ENCODE measurements at regions not wholly inside any gene's neighbourhood (a gene's known extent, or its start where the extent isn't known, plus 50 kb on each side); places are given as distances from the start of the nearest gene placed in this dataset.
A peak's percentile ranks its signal among the peaks of the same experiment; 100 is the strongest.
"Not testable (repeated sequence)": the region's sequence is repeated elsewhere in the genome, so short reads cannot be mapped to it uniquely, and the experiment has no call there.

DNA sequence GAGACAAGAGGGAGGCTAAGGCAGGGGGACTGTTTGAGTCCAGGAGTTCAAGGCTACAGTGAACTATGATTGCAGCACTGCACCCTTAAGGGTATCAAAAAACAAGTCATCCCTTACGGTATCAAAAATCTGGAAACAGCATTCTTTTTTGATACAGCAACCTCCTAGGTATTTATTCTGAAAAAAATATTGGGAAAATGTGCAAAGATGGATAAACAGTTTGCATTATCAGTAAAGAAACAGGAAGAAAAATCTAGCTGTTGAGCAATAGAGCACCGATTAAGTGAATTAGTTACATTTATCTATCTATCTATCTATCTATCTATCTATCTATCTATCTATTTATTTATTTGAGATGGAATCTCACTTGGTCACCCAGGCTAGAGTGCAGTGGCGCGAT, 56.7 kb upstream of the SCAF4 start:
- Histone ChIP-seq H3K4me3 (no peak overlapping the region), H3K9me3 (no peaks in the 10 kb centered on the region), H3K36me3 (no peaks in the 10 kb centered on the region), H3K27me3 (no peaks in the 10 kb centered on the region), H3K4me1 (peaks cover 0 to 3% (median 0%) of the 10 kb centered on the region in 4 donors), H3K27ac (no peak overlapping the region)
- in situ Hi-C loops (cut with MboI; ENCODE audit: low pct_ligation_motif_present in 1 of 4, low pct_unique_long_range_greater_than_20kb in 1 of 4, low sequenced_read_pairs in 3 of 4) (no loop called here), intact Hi-C loops (cut with DNase I; ENCODE audit: low total_unique reads) (no loop called here)
- 79 to 91% methylated on average over 4 of the region's 4 CpGs for WGBS, 2 donors (ENCODE audit: low coverage in 1 of 2)
- no peak for DNase-seq
- no peak for TF ChIP-seq EP300 (IDR thresholded peaks at IDR 0.05; ENCODE audit: low read depth)
- no peak for TF ChIP-seq POLR2AphosphoS5 (IDR thresholded peaks at IDR 0.05)
- no peak for TF ChIP-seq POLR2A (IDR thresholded peaks at IDR 0.05)
- no peak for TF ChIP-seq CTCF (IDR thresholded peaks at IDR 0.05)

DNA sequence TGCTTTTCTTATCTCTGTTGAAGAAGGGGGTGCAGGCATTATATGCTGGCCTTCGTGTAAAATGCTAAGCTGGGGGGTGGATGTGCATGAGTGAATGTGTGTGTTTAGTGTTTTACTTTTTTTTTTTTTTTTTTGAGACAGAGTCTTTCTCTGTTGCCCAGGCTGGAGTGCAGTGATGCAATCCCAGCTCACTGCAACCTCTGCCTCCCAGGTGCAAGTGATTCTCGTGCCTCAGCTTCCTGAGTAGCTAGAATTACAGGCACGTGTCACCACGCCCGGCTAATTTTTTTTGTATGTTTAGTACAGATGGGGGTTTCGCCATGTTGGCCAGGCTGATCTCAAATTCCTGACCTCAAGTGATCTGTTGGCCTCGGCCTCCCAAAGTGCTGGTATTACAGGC, 55.8 kb upstream of the SCAF4 start:
- H3K9me3 ChIP-seq; H3K4me3 ChIP-seq; intact Hi-C loops (cut with DNase I; ENCODE audit: low total_unique reads); H3K27me3 ChIP-seq; H3K36me3 ChIP-seq; in situ Hi-C loops (cut with MboI; ENCODE audit: low pct_ligation_motif_present in 1 of 4, low pct_unique_long_range_greater_than_20kb in 1 of 4, low sequenced_read_pairs in 3 of 4); H3K4me1 ChIP-seq; DNase-seq; H3K27ac ChIP-seq: not testable (repeated sequence)
- 61 to 100% methylated on average over 1 to 7 of the region's 7 CpGs for WGBS, 2 donors (ENCODE audit: low coverage in 1 of 2)

DNA sequence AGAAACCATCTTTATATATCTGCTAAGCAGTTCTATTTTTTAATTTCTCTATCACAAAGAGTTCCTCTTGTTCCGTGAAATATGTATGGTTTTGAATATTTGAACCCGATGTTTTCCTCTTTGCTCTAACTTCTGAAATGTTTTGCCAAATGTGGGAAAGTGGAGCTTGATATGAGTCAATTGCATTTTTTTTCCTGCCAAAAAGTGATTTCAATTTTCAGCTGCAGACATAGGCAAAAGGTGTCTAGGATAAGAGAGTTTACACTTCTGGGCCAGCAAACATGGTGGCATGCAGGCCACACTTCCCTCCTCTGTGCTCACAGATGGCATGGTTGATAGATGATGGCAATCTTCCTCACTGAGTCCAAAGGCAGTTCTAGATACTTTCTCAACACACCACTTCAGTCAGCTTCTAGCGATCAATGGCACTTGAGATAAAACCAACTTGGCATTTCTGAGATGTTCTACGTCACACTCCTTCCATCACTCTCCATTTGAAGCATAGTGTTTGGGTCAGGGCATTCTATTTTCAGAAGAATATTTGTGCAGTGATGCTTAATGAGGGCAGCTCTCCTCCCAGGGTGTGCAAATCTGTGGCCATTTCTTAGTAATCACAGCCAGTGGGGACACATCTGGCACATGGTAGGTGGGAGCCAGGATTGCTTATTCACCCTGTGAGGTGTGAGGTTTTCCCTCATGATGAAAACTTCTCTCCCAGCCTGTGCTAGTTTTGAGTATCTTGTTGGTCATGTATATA, 54.4 kb upstream of the SCAF4 start:
- in situ Hi-C loops (cut with MboI; ENCODE audit: low pct_ligation_motif_present in 1 of 4, low pct_unique_long_range_greater_than_20kb in 1 of 4, low sequenced_read_pairs in 3 of 4) (no loop called here), intact Hi-C loops (cut with DNase I; ENCODE audit: low total_unique reads) (no loop called here)
- no peak overlapping the region for H3K27ac ChIP-seq
- no peak for TF ChIP-seq POLR2A (IDR thresholded peaks at IDR 0.05)
- no peaks in the 10 kb centered on the region for H3K27me3 ChIP-seq
- H3K4me3 ChIP-seq = no peak overlapping the region
- H3K4me1 ChIP-seq = peaks cover 0 to 6% (median 0%) of the 10 kb centered on the region in 4 donors
- DNase-seq = no peak
- no peaks in the 10 kb centered on the region for H3K36me3 ChIP-seq
- 64 to 74% methylated on average over 4 of the region's 4 CpGs for WGBS, 2 donors (ENCODE audit: low coverage in 1 of 2)
- H3K9me3 ChIP-seq = no peaks in the 10 kb centered on the region

GRCh38 chr21:31785237-31786163, 53.6 kb upstream of the SCAF4 start:
- H3K27me3 ChIP-seq; in situ Hi-C loops (cut with MboI; ENCODE audit: low pct_ligation_motif_present in 1 of 4, low pct_unique_long_range_greater_than_20kb in 1 of 4, low sequenced_read_pairs in 3 of 4); H3K36me3 ChIP-seq; H3K27ac ChIP-seq; intact Hi-C loops (cut with DNase I; ENCODE audit: low total_unique reads); H3K9me3 ChIP-seq; H3K4me1 ChIP-seq; H3K4me3 ChIP-seq: not testable (repeated sequence)
- DNase-seq = peak; percentile 63
- peak; percentile 62 to 77 (median 76) for TF ChIP-seq CTCF (IDR thresholded peaks at IDR 0.05)
- 52 to 55% methylated on average over 10 to 11 of the region's 11 CpGs for WGBS, 2 donors (ENCODE audit: low coverage in 1 of 2)

DNA sequence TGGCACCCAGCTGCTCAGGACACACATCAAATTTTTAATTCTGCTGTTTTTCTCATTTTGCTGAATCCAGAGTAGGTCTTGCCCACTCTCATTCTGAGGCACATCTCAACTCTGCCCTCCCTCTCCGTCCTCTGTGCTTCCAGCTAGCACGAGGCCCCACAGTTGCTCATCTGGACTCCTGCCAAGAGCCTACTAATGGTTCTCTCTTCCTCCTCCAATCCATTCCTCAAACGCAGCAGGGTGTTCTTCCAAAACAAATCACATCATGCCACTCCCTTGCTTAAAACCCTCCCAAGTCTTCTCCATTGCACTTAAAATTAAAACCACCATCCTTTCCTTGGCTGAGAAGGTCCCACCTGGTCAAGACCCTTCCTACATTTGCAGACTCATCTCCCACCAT, 49.8 kb upstream of the SCAF4 start:
- WGBS, 2 donors (ENCODE audit: low coverage in 1 of 2) = 6% methylated on average over 3 of the region's 3 CpGs
- Histone ChIP-seq H3K27me3 (no peaks in the 10 kb centered on the region), H3K36me3 (no peaks in the 10 kb centered on the region), H3K4me3 (no peak overlapping the region), H3K4me1 (peaks cover 0 to 6% (median 0%) of the 10 kb centered on the region in 4 donors), H3K9me3 (no peaks in the 10 kb centered on the region), H3K27ac (no peak overlapping the region)
- in situ Hi-C loops (cut with MboI; ENCODE audit: low pct_ligation_motif_present in 1 of 4, low pct_unique_long_range_greater_than_20kb in 1 of 4, low sequenced_read_pairs in 3 of 4) (no loop called here), intact Hi-C loops (cut with DNase I; ENCODE audit: low total_unique reads) (loop anchor here (2.0 kb wide), 1 partner anchor 69 kb away; no protein-coding TSS in a partner anchor)
- TF ChIP-seq POLR2AphosphoS5 (IDR thresholded peaks at IDR 0.05) = no peak
- TF ChIP-seq CTCF (IDR thresholded peaks at IDR 0.05) = no peak
- no peak for TF ChIP-seq POLR2A (IDR thresholded peaks at IDR 0.05)
- no peak for TF ChIP-seq EP300 (IDR thresholded peaks at IDR 0.05; ENCODE audit: low read depth)
- no peak for DNase-seq
